ENCODE measurements at regions not wholly inside any gene's neighbourhood (a gene's known extent, or its start where the extent isn't known, plus 50 kb on each side); places are given as distances from the start of the nearest gene placed in this dataset.

- TF ChIP-seq CTCF (conservative IDR thresholded peaks at IDR 0.05; ENCODE audit: low read depth in 2 of 2), result no peak
- no peak for TF ChIP-seq POLR2AphosphoS5 (IDR thresholded peaks at IDR 0.05; ENCODE audit: low read depth)
Observed at GRCh38 chr7:159218170-159218569, 73.5 kb upstream of the VIPR2 start.

Measured in GM23338 (cell line).